ENCODE measurements at regions not wholly inside any gene's neighbourhood (a gene's known extent, or its start where the extent isn't known, plus 50 kb on each side); places are given as distances from the start of the nearest gene placed in this dataset.

DNA sequence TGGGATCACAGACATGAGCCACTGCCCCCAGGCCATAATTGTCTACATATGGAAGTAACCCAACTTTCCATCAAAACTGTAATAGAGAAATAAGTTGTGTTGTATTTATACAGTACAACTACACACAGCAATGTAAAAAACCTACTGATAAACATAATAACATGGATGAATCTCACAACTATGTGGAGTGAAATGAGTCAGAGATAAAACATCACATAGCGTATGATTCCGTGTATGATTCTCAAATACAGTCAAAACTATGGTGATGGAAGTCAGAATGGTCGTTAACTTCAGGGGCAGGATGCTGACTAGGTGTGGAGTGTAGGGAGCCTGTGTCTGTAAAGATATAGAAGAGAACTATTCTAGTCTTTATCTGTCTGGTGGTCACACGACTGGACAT, 332.7 kb upstream of the SLCO3A1 start:
- no peaks in the 10 kb centered on the region; the same call in 1 of the 2 replicates for H3K9me3 ChIP-seq
- CTCF ChIA-PET = no interaction called here
- no peaks in the 10 kb centered on the region for H3K4me1 ChIP-seq
- Mint-ChIP-seq H3K36me3 (ENCODE audit: insufficient read depth, unreplicated experiment) (no peaks in the 10 kb centered on the region), H3K9me3 (ENCODE audit: unreplicated experiment) (no peaks in the 10 kb centered on the region), H3K4me1 (ENCODE audit: low read depth, unreplicated experiment) (no peaks in the 10 kb centered on the region), H3K27ac (ENCODE audit: unreplicated experiment) (no peak overlapping the region), H3K27me3 (ENCODE audit: insufficient read depth, unreplicated experiment) (peaks cover 5% of the 10 kb centered on the region), H3K4me3 (ENCODE audit: unreplicated experiment) (no peak overlapping the region)
- POLR2A ChIA-PET = no interaction called here
- no peaks in the 10 kb centered on the region for H3K27me3 ChIP-seq (replicated peaks; ENCODE audit: control insufficient read depth, insufficient read depth, low read length)
- intact Hi-C loops (cut with micrococcal nuclease; ENCODE audit: unreplicated experiment) = no loop called here
- DNase-seq = no peak
- TF ChIP-seq, protein P1, sequence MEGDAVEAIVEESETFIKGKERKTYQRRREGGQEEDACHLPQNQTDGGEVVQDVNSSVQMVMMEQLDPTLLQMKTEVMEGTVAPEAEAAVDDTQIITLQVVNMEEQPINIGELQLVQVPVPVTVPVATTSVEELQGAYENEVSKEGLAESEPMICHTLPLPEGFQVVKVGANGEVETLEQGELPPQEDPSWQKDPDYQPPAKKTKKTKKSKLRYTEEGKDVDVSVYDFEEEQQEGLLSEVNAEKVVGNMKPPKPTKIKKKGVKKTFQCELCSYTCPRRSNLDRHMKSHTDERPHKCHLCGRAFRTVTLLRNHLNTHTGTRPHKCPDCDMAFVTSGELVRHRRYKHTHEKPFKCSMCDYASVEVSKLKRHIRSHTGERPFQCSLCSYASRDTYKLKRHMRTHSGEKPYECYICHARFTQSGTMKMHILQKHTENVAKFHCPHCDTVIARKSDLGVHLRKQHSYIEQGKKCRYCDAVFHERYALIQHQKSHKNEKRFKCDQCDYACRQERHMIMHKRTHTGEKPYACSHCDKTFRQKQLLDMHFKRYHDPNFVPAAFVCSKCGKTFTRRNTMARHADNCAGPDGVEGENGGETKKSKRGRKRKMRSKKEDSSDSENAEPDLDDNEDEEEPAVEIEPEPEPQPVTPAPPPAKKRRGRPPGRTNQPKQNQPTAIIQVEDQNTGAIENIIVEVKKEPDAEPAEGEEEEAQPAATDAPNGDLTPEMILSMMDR (IDR thresholded peaks at IDR 0.05; ENCODE audit: insufficient read depth in 1 of 2, low read depth in 1 of 2, low read length in 1 of 2, severe bottlenecking in 1 of 2, unreplicated experiment in 1 of 2) = no peak
- BruUV-seq (replicated peaks) = no TSS peak
- H3K36me3 ChIP-seq (ENCODE audit: control insufficient read depth, insufficient read depth, low read length) = no peaks in the 10 kb centered on the region
- H3K4me3 ChIP-seq (ENCODE audit: low read depth, low read length) = no peak overlapping the region

- no peaks in the 10 kb centered on the region for H3K4me1 Mint-ChIP-seq (ENCODE audit: low read depth, unreplicated experiment)
- Histone ChIP-seq H3K4me3 (ENCODE audit: low read depth, low read length) (no peak overlapping the region), H3K27me3 (replicated peaks; ENCODE audit: control insufficient read depth, insufficient read depth, low read length) (no peaks in the 10 kb centered on the region), H3K36me3 (ENCODE audit: control insufficient read depth, insufficient read depth, low read length) (no peaks in the 10 kb centered on the region), H3K9me3 (no peaks in the 10 kb centered on the region; the same call in 1 of the 2 replicates), H3K4me1 (no peaks in the 10 kb centered on the region)
- intact Hi-C loops (cut with micrococcal nuclease; ENCODE audit: unreplicated experiment) = no loop called here
- H3K36me3 Mint-ChIP-seq (ENCODE audit: insufficient read depth, unreplicated experiment) = no peaks in the 10 kb centered on the region
- BruUV-seq (replicated peaks) = no TSS peak
- TF ChIP-seq, protein P1 (IDR thresholded peaks at IDR 0.05; ENCODE audit: insufficient read depth in 1 of 2, low read depth in 1 of 2, low read length in 1 of 2, severe bottlenecking in 1 of 2, unreplicated experiment in 1 of 2) = no peak
- H3K9me3 Mint-ChIP-seq (ENCODE audit: unreplicated experiment) = no peaks in the 10 kb centered on the region
- peaks cover 5% of the 10 kb centered on the region for H3K27me3 Mint-ChIP-seq (ENCODE audit: insufficient read depth, unreplicated experiment)
- H3K4me3 Mint-ChIP-seq (ENCODE audit: unreplicated experiment) = no peak overlapping the region
- POLR2A ChIA-PET = no interaction called here
- CTCF ChIA-PET = no interaction called here
- H3K27ac Mint-ChIP-seq (ENCODE audit: unreplicated experiment) = no peak overlapping the region
- no peak for DNase-seq
Observed at GRCh38 chr15:91521548-91521947, 332.0 kb upstream of the SLCO3A1 start.

DNA sequence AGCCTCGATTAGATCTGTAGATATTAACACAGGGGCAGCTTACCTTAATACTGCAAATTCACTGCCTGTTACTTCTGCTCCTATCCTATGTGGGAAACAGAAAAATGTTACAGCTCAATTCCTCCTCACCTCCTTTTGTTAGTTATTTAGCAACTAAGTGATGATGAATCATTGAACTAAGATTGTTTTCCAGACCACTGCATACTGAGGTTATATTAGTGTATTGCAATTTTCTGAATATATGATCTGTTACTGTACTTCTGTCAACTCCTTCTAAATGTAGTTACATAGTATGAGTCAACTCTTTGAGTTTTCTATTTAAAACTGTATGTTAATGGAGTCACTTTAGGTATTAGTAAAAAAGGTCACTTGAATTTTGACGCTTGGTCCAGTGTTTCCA, 331.5 kb upstream of the SLCO3A1 start:
- Histone ChIP-seq H3K4me1 (no peaks in the 10 kb centered on the region), H3K4me3 (ENCODE audit: low read depth, low read length) (no peak overlapping the region), H3K36me3 (ENCODE audit: control insufficient read depth, insufficient read depth, low read length) (no peaks in the 10 kb centered on the region), H3K27me3 (replicated peaks; ENCODE audit: control insufficient read depth, insufficient read depth, low read length) (no peaks in the 10 kb centered on the region), H3K9me3 (no peaks in the 10 kb centered on the region; the same call in 1 of the 2 replicates)
- CTCF ChIA-PET = no interaction called here
- POLR2A ChIA-PET = no interaction called here
- Mint-ChIP-seq H3K36me3 (ENCODE audit: insufficient read depth, unreplicated experiment) (no peaks in the 10 kb centered on the region), H3K4me1 (ENCODE audit: low read depth, unreplicated experiment) (no peaks in the 10 kb centered on the region), H3K4me3 (ENCODE audit: unreplicated experiment) (no peak overlapping the region), H3K27ac (ENCODE audit: unreplicated experiment) (no peak overlapping the region), H3K27me3 (ENCODE audit: insufficient read depth, unreplicated experiment) (peaks cover 5% of the 10 kb centered on the region), H3K9me3 (ENCODE audit: unreplicated experiment) (no peaks in the 10 kb centered on the region)
- intact Hi-C loops (cut with micrococcal nuclease; ENCODE audit: unreplicated experiment) = loop anchor here (1.0 kb wide), 1 partner anchor 219 kb away; no protein-coding TSS in a partner anchor
- BruUV-seq (replicated peaks) = no TSS peak
- TF ChIP-seq, protein P1 (IDR thresholded peaks at IDR 0.05; ENCODE audit: insufficient read depth in 1 of 2, low read depth in 1 of 2, low read length in 1 of 2, severe bottlenecking in 1 of 2, unreplicated experiment in 1 of 2) = no peak
- no peak for DNase-seq
